H1 (cell line): ENCODE measurements at regions not wholly inside any gene's neighbourhood (a gene's known extent, or its start where the extent isn't known, plus 50 kb on each side); places are given as distances from the start of the nearest gene placed in this dataset.

Experiments used
- CTCF ChIA-PET: fragments of 300-600 bp; sonication (Branson Sonifier 250); formaldehyde crosslinking; loops from one replicate; lab custom pipeline; 2021; ENCODE audit not compliant: partially characterized antibody; lab: Charles Lee
- POLR2A ChIA-PET: fragments of 300-600 bp; sonication (Branson Sonifier 250); formaldehyde crosslinking; loops from one replicate; lab custom pipeline; 2021; ENCODE audit warnings: inconsistent platforms; ENCODE audit not compliant: partially characterized antibody; lab: Charles Lee
- DNase-seq, 2 experiments: peaks; one replicate each; pipeline versions ENCODE4 v3.0.0 to v3.0.0-alpha.2; 2010 to 2022; ENCODE audit warnings: low spot score in 2 of 2, low read depth in 1 of 2, mixed read lengths in 1 of 2
- FAIRE-seq: peaks from 2 replicates; lab custom pipeline; 2011; peaks lifted over from hg19 to GRCh38; lab: Jason Lieb, UNC
- H2AFZ ChIP-seq: 2 replicates; pipeline ENCODE4 v1.8.1; 2012; ENCODE audit warnings: low read length, inconsistent platforms
- H2AK5ac ChIP-seq: 2 replicates; pipeline ENCODE4 v1.6.1; 2013; ENCODE audit warnings: low read depth, low read length
- H2BK120ac ChIP-seq: replicated peaks from 2 replicates; pipeline ENCODE3; 2013; ENCODE audit warnings: low read depth, low read length, inconsistent platforms
- H2BK12ac ChIP-seq: 2 replicates; pipeline ENCODE4 v1.6.1; 2013; ENCODE audit warnings: low read depth, low read length
- H2BK15ac ChIP-seq: 2 replicates; pipeline ENCODE4 v1.6.1; 2013; ENCODE audit warnings: low read length
- H2BK20ac ChIP-seq: 2 replicates; pipeline ENCODE4 v1.6.1; 2013; ENCODE audit warnings: low read length
- H2BK5ac ChIP-seq: 2 replicates; pipeline ENCODE4 v1.6.1; 2013; ENCODE audit warnings: low read depth, low read length
- H3K14ac ChIP-seq: 2 replicates; pipeline ENCODE4 v1.6.1; 2013; ENCODE audit warnings: inconsistent platforms; ENCODE audit not compliant: insufficient read length
- H3K18ac ChIP-seq: 2 replicates; pipeline ENCODE4 v1.6.1; 2013; ENCODE audit warnings: low read length; ENCODE audit errors: extremely low read depth
- H3K23ac ChIP-seq: 2 replicates; pipeline ENCODE4 v1.6.1; 2013; ENCODE audit warnings: inconsistent platforms; ENCODE audit not compliant: insufficient read length
- H3K23me2 ChIP-seq: 2 replicates; pipeline ENCODE4 v1.6.1; 2013; ENCODE audit warnings: low read depth, low read length
- H3K27ac ChIP-seq: 2 replicates; pipeline ENCODE4 v1.6.1; 2011; ENCODE audit warnings: low read depth, low read length, inconsistent platforms
- H3K27me3 ChIP-seq, 4 experiments: replicated peaks in 1 of 4; 1 replicate in 1 of 4; 2 replicates in 3 of 4; pipeline versions ENCODE4 v1.6.1 to v1.8.1; 2011 to 2013; ENCODE audit warnings: low read length in 3 of 4, mild to moderate bottlenecking in 3 of 4, inconsistent platforms in 2 of 4, mixed read lengths in 2 of 4, moderate library complexity in 1 of 4; ENCODE audit not compliant: control insufficient read depth in 3 of 4, insufficient read depth in 3 of 4; ENCODE audit errors: extremely low read depth in 1 of 4
- H3K36me3 ChIP-seq, 4 experiments: 2 replicates each; pipeline versions ENCODE4 v1.6.1 to v1.8.1; 2011 to 2013; ENCODE audit warnings: mild to moderate bottlenecking in 4 of 4, low read length in 3 of 4, moderate library complexity in 2 of 4, control low read depth in 1 of 4, inconsistent platforms in 1 of 4; ENCODE audit not compliant: insufficient read depth in 4 of 4, control insufficient read depth in 2 of 4
- H3K4ac ChIP-seq: replicated peaks from 2 replicates; pipeline ENCODE3; 2013; ENCODE audit warnings: low read length, low read depth, mixed read lengths, inconsistent platforms; ENCODE audit not compliant: insufficient read length
- H3K4me1 ChIP-seq, 4 experiments: replicated peaks in 1 of 4; 1 replicate in 1 of 4; 2 replicates in 3 of 4; pipeline versions ENCODE4 v1.6.1 to v1.8.1; 2011 to 2013; ENCODE audit warnings: low read length in 3 of 4, inconsistent platforms in 2 of 4, mixed read lengths in 1 of 4; ENCODE audit not compliant: insufficient read depth in 4 of 4, control insufficient read depth in 3 of 4
- H3K4me2 ChIP-seq, 2 experiments: 2 replicates each; pipeline versions ENCODE4 v1.6.1 to v1.8.1; 2011 to 2013; ENCODE audit warnings: low read depth in 2 of 2, low read length in 2 of 2, control low read depth in 1 of 2, inconsistent platforms in 1 of 2, mild to moderate bottlenecking in 1 of 2; ENCODE audit not compliant: insufficient read depth in 1 of 2
- H3K4me3 ChIP-seq, 4 experiments: fragments of 200-600, 300-600 bp in 1 of 4; sonication (generic), shearing (Covaris generic), sonication (Bioruptor Twin) in 1 of 4; 2 replicates each; pipeline versions ENCODE4 v1.5.1 to v1.8.1; 2011 to 2016; ENCODE audit warnings: low read length in 4 of 4, low read depth in 3 of 4, control low read depth in 2 of 4, inconsistent platforms in 2 of 4, mild to moderate bottlenecking in 2 of 4, mixed read lengths in 1 of 4, moderate library complexity in 1 of 4; ENCODE audit not compliant: insufficient read depth in 2 of 4; ENCODE audit errors: extremely low read depth in 1 of 4
- H3K56ac ChIP-seq: replicated peaks from 2 replicates; pipeline ENCODE3; 2013; ENCODE audit warnings: low read depth, mild to moderate bottlenecking, mixed read lengths, low read length, inconsistent platforms; ENCODE audit not compliant: insufficient read length
- H3K79me1 ChIP-seq: 2 replicates; pipeline ENCODE4 v1.6.1; 2013; ENCODE audit warnings: low read depth, low read length, control low read depth
- H3K79me2 ChIP-seq, 2 experiments: 2 replicates each; pipeline versions ENCODE4 v1.6.1 to v1.8.1; 2012 to 2013; ENCODE audit warnings: low read length in 2 of 2, mild to moderate bottlenecking in 2 of 2, inconsistent platforms in 1 of 2; ENCODE audit not compliant: insufficient read depth in 2 of 2, control insufficient read depth in 1 of 2
- H3K9ac ChIP-seq, 4 experiments: replicated peaks in 1 of 4; 1 replicate in 1 of 4; 2 replicates in 3 of 4; pipeline versions ENCODE4 v1.6.1 to v1.8.1; 2011 to 2013; ENCODE audit warnings: low read depth in 3 of 4, low read length in 3 of 4, control low read depth in 2 of 4, mild to moderate bottlenecking in 2 of 4, moderate library complexity in 2 of 4, inconsistent platforms in 1 of 4; ENCODE audit errors: extremely low read depth in 1 of 4
- H3K9me3 ChIP-seq, 2 experiments: 2 replicates each; pipeline versions ENCODE4 v1.6.1 to v1.8.1; 2012 to 2013; ENCODE audit warnings: mild to moderate bottlenecking in 2 of 2, moderate library complexity in 2 of 2, control low read depth in 1 of 2, inconsistent platforms in 1 of 2, low read depth in 1 of 2, low read length in 1 of 2, mixed read lengths in 1 of 2; ENCODE audit not compliant: insufficient read depth in 2 of 2
- H4K20me1 ChIP-seq, 2 experiments: replicated peaks in 1 of 2; 2 replicates each; pipeline versions ENCODE3 to v1.8.1; 2011 to 2013; ENCODE audit warnings: inconsistent platforms in 2 of 2, low read length in 2 of 2, mild to moderate bottlenecking in 1 of 2; ENCODE audit not compliant: insufficient read depth in 2 of 2, control insufficient read depth in 1 of 2
- H4K5ac ChIP-seq: 2 replicates; pipeline ENCODE4 v1.6.1; 2013; ENCODE audit warnings: low read length, low read depth, mixed read lengths, inconsistent platforms; ENCODE audit not compliant: insufficient read length
- H4K8ac ChIP-seq: 2 replicates; pipeline ENCODE4 v1.8.0; 2013; ENCODE audit warnings: mild to moderate bottlenecking, moderate library complexity, low read length, inconsistent platforms; ENCODE audit not compliant: insufficient read depth; ENCODE audit errors: extremely low read depth
- H4K91ac ChIP-seq: replicated peaks from 2 replicates; pipeline ENCODE3; 2013; ENCODE audit warnings: low read length, mixed read lengths, inconsistent platforms; ENCODE audit not compliant: insufficient read length
- KDM1A ChIP-seq: fragments of 200-600, 300-600 bp; sonication (generic); IDR thresholded peaks from 2 replicates; pipeline ENCODE4 v1.7.1; 2016; ENCODE audit warnings: mild to moderate bottlenecking, low read length, borderline replicate concordance
- WGBS, 2 experiments: shearing (Covaris generic) in 1 of 2; methylation state at CpG; one replicate each; pipeline versions ENCODE4 v1.1.6 to v1.1.7; 2013 to 2015; ENCODE audit warnings: low lambda C conversion rate in 2 of 2, mixed read lengths in 2 of 2, inconsistent platforms in 1 of 2, low coverage in 1 of 2, missing lambda C conversion rate in 1 of 2; ENCODE audit not compliant: insufficient replicate concordance in 2 of 2, insufficient coverage in 1 of 2, insufficient read length in 1 of 2; ENCODE audit errors: extremely low coverage in 1 of 2, missing lambda C conversion rate in 1 of 2; 5-methylcytosine and 5-hydroxymethylcytosine counted together
- TF ChIP-seq, protein P1 (sequence below): IDR thresholded peaks from 2 replicates; pipeline ENCODE4 v1.6.1; 2011; ENCODE audit warnings: low read length, improper control_type of control experiment

DNA sequence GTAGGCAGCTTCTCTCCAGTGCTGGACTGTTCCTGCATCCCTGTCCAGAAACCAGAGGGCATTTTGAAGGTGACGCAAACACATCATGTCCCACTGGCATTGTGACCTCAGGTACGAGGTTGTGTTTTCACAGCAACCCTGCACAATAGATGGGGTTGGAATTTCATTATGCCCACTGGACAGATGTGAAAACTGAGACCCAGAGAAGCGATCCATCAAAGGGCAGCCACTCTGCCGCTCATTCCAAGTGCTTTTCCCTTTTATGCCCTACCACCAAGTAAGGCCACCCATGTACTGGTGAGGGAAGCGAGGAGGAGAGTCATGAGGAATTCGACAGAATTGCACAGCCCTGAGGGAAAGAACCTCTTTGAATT is 63.3 kb downstream of the CALML3 start:
- Histone ChIP-seq H2AK5ac (no peak overlapping the region), H3K23ac (no peak overlapping the region), H3K4me2 (no peak overlapping the region), H3K79me2 (no peaks in the 10 kb centered on the region), H3K4ac (no peak overlapping the region), H3K9ac (no peak overlapping the region), H4K8ac (no peak overlapping the region), H3K4me3 (no peak overlapping the region), H2BK12ac (peak overlapping the region; percentile 35; the same call in 1 of the 2 replicates), H4K5ac (no peak overlapping the region), H4K20me1 (no peaks in the 10 kb centered on the region), H3K23me2 (0 out of 2 replicates have a peak, but pooled peaks cover 2% of the 10 kb centered on the region), H3K79me1 (no peaks in the 10 kb centered on the region), H3K36me3 (no peaks in the 10 kb centered on the region), H2BK120ac (no peak overlapping the region), H3K56ac (no peak overlapping the region), H2BK15ac (no peak overlapping the region), H3K18ac (no peak overlapping the region), H3K14ac (no peak overlapping the region), H4K91ac (no peak overlapping the region), H3K9me3 (no peaks in the 10 kb centered on the region), H3K27me3 (no peaks in the 10 kb centered on the region; a peak in 1 of 7 replicates), H2BK5ac (no peak overlapping the region), H2AFZ (no peak overlapping the region), H2BK20ac (no peak overlapping the region), H3K4me1 (peaks cover 9 to 33% (median 21%) of the 10 kb centered on the region in 4 experiments), H3K27ac (no peak overlapping the region)
- no peak for FAIRE-seq
- no peak for DNase-seq
- TF ChIP-seq, protein P1, sequence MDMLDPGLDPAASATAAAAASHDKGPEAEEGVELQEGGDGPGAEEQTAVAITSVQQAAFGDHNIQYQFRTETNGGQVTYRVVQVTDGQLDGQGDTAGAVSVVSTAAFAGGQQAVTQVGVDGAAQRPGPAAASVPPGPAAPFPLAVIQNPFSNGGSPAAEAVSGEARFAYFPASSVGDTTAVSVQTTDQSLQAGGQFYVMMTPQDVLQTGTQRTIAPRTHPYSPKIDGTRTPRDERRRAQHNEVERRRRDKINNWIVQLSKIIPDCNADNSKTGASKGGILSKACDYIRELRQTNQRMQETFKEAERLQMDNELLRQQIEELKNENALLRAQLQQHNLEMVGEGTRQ: no peak
- TF ChIP-seq KDM1A: peak; percentile 52; the same call in 1 of the 2 replicates
- ChIA-PET CTCF (interaction anchor here (1.2 to 1.5 kb wide), 2 partner anchors 35 to 55 kb away, joined by 3 to 12 read pairs; no protein-coding TSS in a partner anchor), POLR2A (interaction anchor here (2.0 kb wide), 1 partner anchor 142 kb away, joined by 5 read pairs; no protein-coding TSS in a partner anchor)
- 95% methylated on average over 6 of the region's 6 CpGs; no CpG with 5 or more reads in 1 of the 2 experiments for WGBS, 2 experiments
